Hepatocyte (in vitro differentiated cells): ENCODE measurements at regions not wholly inside any gene's neighbourhood (a gene's known extent, or its start where the extent isn't known, plus 50 kb on each side); places are given as distances from the start of the nearest gene placed in this dataset.

Experiments used
- EZH2 ChIP-seq: fragments of 200-600 bp; sonication (generic); IDR thresholded peaks from 2 replicates; pipeline ENCODE4 v1.6.1; 2016; ENCODE audit warnings: antibody characterized with exemption, mild to moderate bottlenecking, borderline replicate concordance
- EZH2phosphoT487 ChIP-seq: fragments of 200-600 bp; sonication (generic); IDR thresholded peaks from one replicate; pipeline ENCODE4 v1.6.1; 2018; ENCODE audit warnings: antibody characterized with exemption, mild to moderate bottlenecking, low read depth, moderate library complexity; ENCODE audit not compliant: unreplicated experiment, severe bottlenecking
- TF ChIP-seq, protein P1 (sequence below): fragments of 200-600 bp; sonication (generic); IDR thresholded peaks from 2 replicates; pipeline ENCODE4 v1.5.1; 2016; ENCODE audit warnings: antibody characterized with exemption, mild to moderate bottlenecking; ENCODE audit not compliant: poor library complexity

DNA sequence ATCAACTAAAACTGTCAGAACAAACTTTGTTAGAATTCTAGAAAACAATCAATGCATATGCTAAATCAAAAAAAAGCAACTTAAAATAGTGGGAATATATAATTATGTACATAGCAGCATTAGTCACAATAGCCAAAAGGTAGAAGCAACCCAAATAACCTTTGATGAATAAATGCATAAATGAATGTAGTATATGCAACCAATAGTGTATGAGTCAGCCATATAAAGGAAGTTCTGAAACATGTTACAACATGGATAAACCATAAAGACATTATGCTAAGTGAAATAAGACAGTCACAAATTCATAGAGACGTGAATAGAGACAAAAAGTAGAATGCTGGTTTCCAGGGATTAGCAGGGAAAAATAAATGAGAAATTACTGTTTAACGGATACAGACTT is 762.8 kb upstream of the INTU start:
- TF ChIP-seq, protein P1, sequence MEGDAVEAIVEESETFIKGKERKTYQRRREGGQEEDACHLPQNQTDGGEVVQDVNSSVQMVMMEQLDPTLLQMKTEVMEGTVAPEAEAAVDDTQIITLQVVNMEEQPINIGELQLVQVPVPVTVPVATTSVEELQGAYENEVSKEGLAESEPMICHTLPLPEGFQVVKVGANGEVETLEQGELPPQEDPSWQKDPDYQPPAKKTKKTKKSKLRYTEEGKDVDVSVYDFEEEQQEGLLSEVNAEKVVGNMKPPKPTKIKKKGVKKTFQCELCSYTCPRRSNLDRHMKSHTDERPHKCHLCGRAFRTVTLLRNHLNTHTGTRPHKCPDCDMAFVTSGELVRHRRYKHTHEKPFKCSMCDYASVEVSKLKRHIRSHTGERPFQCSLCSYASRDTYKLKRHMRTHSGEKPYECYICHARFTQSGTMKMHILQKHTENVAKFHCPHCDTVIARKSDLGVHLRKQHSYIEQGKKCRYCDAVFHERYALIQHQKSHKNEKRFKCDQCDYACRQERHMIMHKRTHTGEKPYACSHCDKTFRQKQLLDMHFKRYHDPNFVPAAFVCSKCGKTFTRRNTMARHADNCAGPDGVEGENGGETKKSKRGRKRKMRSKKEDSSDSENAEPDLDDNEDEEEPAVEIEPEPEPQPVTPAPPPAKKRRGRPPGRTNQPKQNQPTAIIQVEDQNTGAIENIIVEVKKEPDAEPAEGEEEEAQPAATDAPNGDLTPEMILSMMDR = no peak
- TF ChIP-seq EZH2 = no peak
- no peak for TF ChIP-seq EZH2phosphoT487
